CMK (cell line): ENCODE measurements at regions not wholly inside any gene's neighbourhood (a gene's known extent, or its start where the extent isn't known, plus 50 kb on each side); places are given as distances from the start of the nearest gene placed in this dataset.

Experiments used
- DNase-seq: peaks from one replicate; pipeline ENCODE4 v3.0.0-alpha.2; 2010; ENCODE audit warnings: low read depth

DNA sequence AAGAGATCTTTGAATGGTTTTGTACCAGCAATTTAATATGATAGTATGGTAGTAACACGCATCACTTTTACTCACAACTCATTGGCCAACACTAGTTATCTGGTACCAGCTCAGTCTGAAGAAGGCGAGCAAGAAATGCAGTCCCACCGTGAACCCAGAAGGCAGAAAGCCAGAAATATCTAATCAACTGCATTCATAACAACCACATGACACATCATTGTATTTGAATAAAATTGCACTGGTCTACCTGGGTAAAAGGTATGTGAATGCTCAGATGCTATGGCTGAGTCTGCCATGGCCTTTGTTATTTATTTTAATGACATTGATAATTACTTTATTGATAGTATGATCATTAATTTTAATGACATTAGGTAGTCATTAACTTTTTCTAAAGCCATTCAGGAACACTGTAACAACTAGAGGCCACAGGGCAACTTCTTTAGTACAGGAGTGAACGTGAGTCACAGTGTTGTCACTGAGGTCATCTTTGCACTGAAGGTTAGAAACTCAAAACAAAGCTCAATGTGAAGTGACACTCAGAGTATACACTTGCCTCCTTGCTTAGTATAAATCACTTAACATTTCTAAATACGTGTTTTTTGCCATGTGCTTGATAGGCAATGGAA is 475.6 kb upstream of the TNP1 start:
- no peak for DNase-seq

GRCh38 chr2:217334561-217334960 is 474.7 kb upstream of the TNP1 start:
- no peak for DNase-seq

DNA sequence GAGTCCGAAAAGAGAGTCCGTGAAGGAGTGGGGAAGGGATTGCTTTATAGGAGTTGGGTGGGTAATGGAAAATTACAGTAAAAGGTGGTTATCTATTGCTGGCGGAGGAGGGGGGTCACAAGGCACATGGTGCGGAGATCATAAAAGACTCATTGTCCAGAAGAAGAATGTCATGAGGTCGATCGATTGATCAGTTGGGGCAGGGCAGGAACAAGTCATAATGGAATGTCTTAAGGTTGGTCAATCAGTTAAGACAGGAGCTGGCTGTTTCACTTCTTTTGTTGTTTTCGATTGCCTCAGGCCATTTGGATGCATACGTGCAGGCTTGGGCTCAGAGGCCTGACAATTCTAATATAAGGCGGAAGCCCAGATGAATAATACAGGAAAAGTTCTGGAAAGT is 473.0 kb upstream of the TNP1 start:
- DNase-seq = no peak

- no peak for DNase-seq
Observed at GRCh38 chr2:217332417-217332791, 472.5 kb upstream of the TNP1 start.

GRCh38 chr2:217331523-217332416 is 471.9 kb upstream of the TNP1 start:
- DNase-seq = no peak

DNA sequence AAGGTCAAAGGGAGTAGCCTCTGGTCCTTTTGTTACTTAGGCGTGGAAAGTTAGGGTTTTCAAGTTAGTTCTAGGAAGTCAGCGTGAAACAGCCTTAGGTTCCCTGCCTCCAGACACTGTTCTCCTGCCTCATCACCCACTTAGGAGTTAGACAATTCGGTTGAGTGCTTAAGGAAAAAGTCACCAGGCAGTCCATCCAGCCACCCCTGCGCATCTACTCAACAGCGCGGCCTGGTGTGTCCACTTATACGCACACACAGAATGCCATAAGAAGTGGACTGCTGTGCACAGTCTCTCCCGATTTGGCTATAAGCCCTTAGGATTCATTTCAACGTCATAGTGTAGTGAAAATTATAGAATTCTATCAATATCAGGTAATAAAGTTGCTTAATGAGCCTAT is 470.8 kb upstream of the TNP1 start:
- no peak for DNase-seq

DNA sequence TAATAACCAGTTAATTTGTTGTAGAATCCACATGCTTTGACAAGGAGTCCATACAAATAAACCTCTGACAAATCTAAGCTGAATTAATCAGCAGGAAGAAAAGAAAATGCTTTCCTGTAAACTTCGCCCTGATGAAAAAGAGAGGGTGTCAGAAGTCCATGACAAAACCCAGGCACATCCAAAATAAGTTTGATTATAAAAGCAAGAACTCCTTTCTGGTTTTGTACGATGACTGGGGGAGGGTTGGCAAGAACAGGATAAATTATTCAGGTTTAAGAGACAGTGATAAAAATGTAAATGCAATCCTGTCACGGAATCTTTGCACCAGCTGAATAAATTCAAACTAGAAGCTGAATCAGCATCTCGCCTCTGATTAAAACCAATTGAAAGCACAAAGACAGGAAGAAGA is 469.2 kb upstream of the TNP1 start:
- DNase-seq = no peak

DNA sequence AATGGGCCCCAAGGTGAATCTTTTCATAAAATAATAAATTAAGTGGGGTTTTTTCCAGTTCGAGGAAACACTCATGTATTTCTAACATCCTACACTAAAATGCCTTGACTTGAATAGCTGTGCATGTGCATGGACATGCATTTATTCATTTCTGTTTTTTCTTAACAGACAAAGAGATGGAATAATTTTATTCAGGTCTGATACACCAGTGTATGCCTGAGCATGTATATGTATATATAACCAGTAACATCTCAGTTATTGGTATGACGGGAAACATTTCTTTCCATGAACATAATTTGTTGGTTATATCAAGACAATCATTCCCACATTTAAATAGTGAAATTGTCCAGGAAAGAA is 468.7 kb upstream of the TNP1 start:
- DNase-seq = no peak

- DNase-seq = no peak
Observed at GRCh38 chr2:217327953-217328621, 468.2 kb upstream of the TNP1 start.

- no peak for DNase-seq
Observed at GRCh38 chr2:217326238-217327022, 466.6 kb upstream of the TNP1 start.

GRCh38 chr2:217325816-217326215 is 466.0 kb upstream of the TNP1 start:
- DNase-seq = no peak

DNA sequence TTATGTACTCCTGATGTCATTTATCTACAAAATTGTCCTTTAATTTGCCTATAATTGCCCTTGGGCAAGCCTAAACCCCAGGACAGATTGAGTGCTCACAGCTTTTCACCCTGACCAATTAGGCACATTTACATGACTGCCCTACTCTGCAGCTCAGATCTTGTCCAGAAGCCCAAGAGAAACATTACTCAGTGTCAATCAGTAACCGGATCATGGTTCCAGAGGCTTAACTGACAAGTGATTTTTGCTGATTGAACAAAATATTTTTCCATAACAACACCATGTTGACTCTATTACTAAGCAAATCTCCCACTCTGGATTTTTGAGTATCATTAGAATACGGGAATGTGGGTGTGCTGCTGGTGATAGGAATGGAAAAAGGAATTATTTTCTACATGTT is 465.4 kb upstream of the TNP1 start:
- no peak for DNase-seq

DNA sequence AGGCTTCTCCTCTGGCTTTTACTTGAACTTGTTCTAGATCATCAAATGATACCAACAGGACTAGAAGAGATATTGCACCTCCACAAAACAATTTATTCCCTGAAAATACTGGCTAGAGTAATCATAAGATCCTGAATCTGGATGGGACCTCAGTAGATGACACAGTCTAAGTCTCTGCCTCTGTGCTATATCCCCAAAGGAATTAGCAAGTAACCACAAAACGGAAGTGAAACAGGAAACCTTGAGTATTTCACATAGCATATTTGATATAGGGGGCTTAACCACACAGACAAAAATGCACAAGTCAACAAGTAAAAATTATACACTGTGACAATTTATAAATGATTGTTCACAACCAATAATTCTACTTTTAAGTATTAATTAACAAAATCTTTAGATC is 456.9 kb upstream of the TNP1 start:
- no peak for DNase-seq

- DNase-seq = no peak
Observed at GRCh38 chr2:217314021-217314460, 454.2 kb upstream of the TNP1 start.

DNA sequence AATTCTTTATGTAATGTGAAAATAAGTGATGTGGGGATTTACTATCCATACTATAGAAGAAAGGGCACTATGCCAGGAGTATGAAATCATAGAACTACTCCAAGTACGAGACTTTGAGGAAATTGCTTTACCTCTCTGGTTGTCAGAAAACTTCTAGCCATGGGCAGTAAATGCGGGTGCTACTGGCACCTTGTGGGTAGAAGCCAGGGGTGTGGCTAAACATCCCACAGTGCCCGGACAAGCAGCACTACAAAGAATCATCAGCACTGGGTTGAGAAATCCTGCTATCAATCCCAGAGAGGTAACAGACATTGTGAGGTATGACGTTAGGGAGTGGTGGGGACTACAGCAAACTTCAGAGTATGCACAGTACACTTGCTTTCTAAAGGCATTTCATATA is 453.5 kb upstream of the TNP1 start:
- DNase-seq = no peak

GRCh38 chr2:217309056-217309455 is 449.2 kb upstream of the TNP1 start:
- DNase-seq = no peak

DNA sequence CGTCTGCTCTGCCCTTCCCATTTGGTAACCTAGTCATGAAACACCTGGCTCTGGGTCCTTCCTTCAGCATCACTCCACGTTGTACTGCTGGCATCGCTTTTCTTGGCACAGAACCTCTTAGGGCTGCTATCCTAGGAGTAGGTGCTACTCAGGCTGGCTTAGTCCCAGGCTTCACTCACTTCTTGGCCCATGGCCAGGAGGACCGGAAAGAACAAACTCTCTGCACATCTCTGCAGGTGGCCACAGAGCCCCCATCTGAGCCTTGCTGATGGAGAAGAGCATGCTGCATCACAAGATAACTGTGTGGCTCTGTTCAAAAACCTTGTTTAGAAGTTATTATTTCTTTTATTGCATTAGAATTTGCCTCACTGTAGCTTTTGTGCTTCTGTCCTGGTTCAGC is 447.2 kb upstream of the TNP1 start:
- no peak for DNase-seq

GRCh38 chr2:217305882-217306281 is 446.0 kb upstream of the TNP1 start:
- DNase-seq = no peak

- DNase-seq = no peak
Observed at GRCh38 chr2:217304582-217304981, 444.7 kb upstream of the TNP1 start.

DNA sequence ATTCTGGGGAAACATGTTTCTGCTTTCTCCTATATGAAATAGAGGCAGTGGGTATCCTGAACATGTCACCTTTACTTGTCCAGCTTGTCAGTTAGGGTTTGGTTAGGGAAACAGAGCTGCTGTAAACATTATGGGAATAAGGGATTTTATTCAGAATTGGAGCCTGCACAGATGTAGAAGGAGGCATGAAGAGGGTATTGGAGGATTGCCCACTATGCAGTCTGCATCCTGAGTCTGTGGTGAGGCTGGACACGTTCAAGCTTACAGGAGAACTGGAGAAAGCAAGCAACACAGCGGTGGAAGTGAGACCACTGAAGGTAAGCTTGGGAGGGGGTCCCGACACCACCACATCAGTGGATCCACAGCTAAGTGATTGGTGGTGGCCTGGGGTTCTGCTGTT is 443.0 kb upstream of the TNP1 start:
- DNase-seq = no peak

DNA sequence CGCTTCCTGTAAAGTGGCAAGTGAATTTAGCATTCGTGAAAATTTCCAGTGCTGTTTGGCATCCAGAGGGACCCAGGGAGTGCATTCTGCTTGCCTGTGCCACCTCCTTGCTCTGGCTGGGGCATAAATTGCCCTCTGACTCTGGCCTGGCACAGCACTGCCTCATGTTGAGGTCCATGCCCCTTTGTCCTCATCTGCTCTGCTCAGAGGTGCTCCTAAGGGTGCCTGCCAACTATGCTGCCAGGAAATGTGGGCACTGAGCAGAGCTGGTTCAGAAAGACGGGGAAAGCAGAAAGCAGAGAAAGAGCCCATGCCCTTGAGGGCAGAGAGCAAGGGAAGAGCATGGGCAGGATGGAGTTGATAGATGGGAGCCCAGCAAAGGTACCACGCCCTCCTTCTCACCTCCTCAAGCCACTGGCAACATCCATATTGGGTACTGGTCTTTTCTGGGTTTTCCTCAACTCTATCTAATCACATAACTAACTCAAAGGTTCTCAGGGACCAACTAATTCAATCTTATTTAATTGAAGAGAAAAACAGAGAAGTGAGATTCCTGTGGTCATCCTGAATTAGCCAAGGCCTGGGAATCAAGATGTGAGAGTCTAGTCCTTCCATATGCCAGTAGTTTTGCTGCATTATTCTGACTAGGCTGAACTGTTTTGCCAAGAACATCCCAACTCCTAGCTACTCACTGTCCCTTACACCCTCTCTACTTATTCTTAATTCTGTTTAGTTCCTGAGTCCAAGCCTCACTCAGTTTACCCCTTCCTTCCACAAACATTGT is 441.5 kb upstream of the TNP1 start:
- DNase-seq = no peak

DNA sequence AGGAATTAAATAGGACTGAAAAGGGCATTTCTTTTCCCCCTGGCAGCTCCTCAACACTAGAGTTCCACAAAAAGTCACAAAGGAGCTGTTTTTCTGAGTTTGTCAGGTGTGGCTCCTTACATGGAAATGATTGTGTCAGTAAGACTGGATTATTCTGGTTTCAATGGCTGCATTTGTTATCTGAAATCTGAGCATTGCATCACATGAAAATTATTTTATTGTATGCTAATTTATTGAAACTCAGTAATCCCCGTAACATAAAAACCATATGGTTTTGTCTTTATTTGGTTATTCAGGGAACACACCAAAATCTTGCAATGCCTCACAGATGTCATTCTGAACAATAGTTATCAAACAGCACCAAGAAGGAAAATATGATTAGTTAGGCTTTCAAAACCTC is 439.7 kb upstream of the TNP1 start:
- no peak for DNase-seq
